Activated CD8-positive, alpha-beta memory T cell treated with anti-CD3 and anti-CD28 coated beads, Interleukin-2, amount 50 U/mL, for 48 hours (primary cell): ENCODE measurements at regions not wholly inside any gene's neighbourhood (a gene's known extent, or its start where the extent isn't known, plus 50 kb on each side); places are given as distances from the start of the nearest gene placed in this dataset.

ENCODE experiments used
- DNase-seq: peaks from one replicate; pipeline ENCODE4 v3.0.0-alpha.2; 2020

GRCh38 chr1:5242850-5243249 is 588.4 kb downstream of the AJAP1 start:
- no peak for DNase-seq

- DNase-seq, result no peak
Observed at GRCh38 chr1:5239911-5240310, 585.5 kb downstream of the AJAP1 start.

- DNase-seq, result no peak
Observed at GRCh38 chr1:5238351-5239130, 584.1 kb downstream of the AJAP1 start.

GRCh38 chr1:5235355-5235899 is 581.0 kb downstream of the AJAP1 start:
- no peak for DNase-seq

- no peak for DNase-seq
Observed at GRCh38 chr1:5232537-5232936, 578.1 kb downstream of the AJAP1 start.

- no peak for DNase-seq
Observed at GRCh38 chr1:5231541-5232315, 577.3 kb downstream of the AJAP1 start.

- no peak for DNase-seq
Observed at GRCh38 chr1:5227114-5227513, 572.7 kb downstream of the AJAP1 start.

GRCh38 chr1:5225707-5226704 is 571.6 kb downstream of the AJAP1 start:
- DNase-seq, result no peak

GRCh38 chr1:5223206-5223605 is 568.8 kb downstream of the AJAP1 start:
- DNase-seq, result no peak

GRCh38 chr1:5222626-5223025 is 568.2 kb downstream of the AJAP1 start:
- DNase-seq, result no peak

GRCh38 chr1:5221451-5221850 is 567.0 kb downstream of the AJAP1 start:
- DNase-seq, result no peak

GRCh38 chr1:5220821-5221220 is 566.4 kb downstream of the AJAP1 start:
- DNase-seq, result no peak

GRCh38 chr1:5220421-5220820 is 566.0 kb downstream of the AJAP1 start:
- DNase-seq, result no peak

GRCh38 chr1:5200006-5200405 is 545.6 kb downstream of the AJAP1 start:
- no peak for DNase-seq

- DNase-seq, result no peak
Observed at GRCh38 chr1:5198328-5198727, 543.9 kb downstream of the AJAP1 start.

GRCh38 chr1:5191470-5191869 is 537.1 kb downstream of the AJAP1 start:
- no peak for DNase-seq

- no peak for DNase-seq
Observed at GRCh38 chr1:5189384-5189783, 535.0 kb downstream of the AJAP1 start.

GRCh38 chr1:5165762-5166161 is 511.4 kb downstream of the AJAP1 start:
- no peak for DNase-seq

GRCh38 chr1:5164158-5164557 is 509.7 kb downstream of the AJAP1 start:
- no peak for DNase-seq

- DNase-seq, result no peak
Observed at GRCh38 chr1:5161372-5161771, 507.0 kb downstream of the AJAP1 start.

GRCh38 chr1:5157175-5157574 is 502.8 kb downstream of the AJAP1 start:
- no peak for DNase-seq

GRCh38 chr1:5156416-5157120 is 502.2 kb downstream of the AJAP1 start:
- DNase-seq, result no peak
